H1 (cell line): ENCODE measurements at regions not wholly inside any gene's neighbourhood (a gene's known extent, or its start where the extent isn't known, plus 50 kb on each side); places are given as distances from the start of the nearest gene placed in this dataset.

Experiments
- EP300 ChIP-seq, 2 experiments: IDR thresholded peaks; 1 replicate in 1 of 2; 2 replicates in 1 of 2; pipeline ENCODE4 v1.6.1; 2011 to 2012; ENCODE audit warnings: low read depth in 2 of 2, low read length in 2 of 2, mild to moderate bottlenecking in 2 of 2, borderline replicate concordance in 1 of 2, inconsistent platforms in 1 of 2, moderate library complexity in 1 of 2
- KDM1A ChIP-seq: fragments of 200-600, 300-600 bp; sonication (generic); IDR thresholded peaks from 2 replicates; pipeline ENCODE4 v1.7.1; 2016; ENCODE audit warnings: mild to moderate bottlenecking, low read length, borderline replicate concordance
- POLR2A ChIP-seq, 2 experiments: IDR thresholded peaks; 1 replicate in 1 of 2; 2 replicates in 1 of 2; pipeline ENCODE4 v1.6.1; 2011; ENCODE audit warnings: low read depth in 2 of 2, low read length in 2 of 2, mild to moderate bottlenecking in 2 of 2; ENCODE audit errors: control extremely low read depth in 1 of 2
- POLR2AphosphoS5 ChIP-seq: IDR thresholded peaks from 2 replicates; pipeline ENCODE4 v1.6.1; 2011; ENCODE audit warnings: low read depth, low read length
- RBBP5 ChIP-seq: IDR thresholded peaks from 2 replicates; pipeline ENCODE4 v1.7.1; 2012; ENCODE audit warnings: low read depth, mild to moderate bottlenecking, inconsistent platforms, low read length, moderate library complexity, borderline replicate concordance
- TF ChIP-seq, protein P1 (sequence below), 3 experiments: IDR thresholded peaks; 1 replicate in 2 of 3; 2 replicates in 1 of 3; pipeline versions ENCODE4 v1.5.1 to v1.6.1; 2011; ENCODE audit warnings: low read length in 3 of 3, mild to moderate bottlenecking in 3 of 3, inconsistent platforms in 2 of 3, low read depth in 1 of 3, moderate library complexity in 1 of 3; ENCODE audit not compliant: insufficient read depth in 1 of 3; ENCODE audit errors: control extremely low read depth in 1 of 3

DNA sequence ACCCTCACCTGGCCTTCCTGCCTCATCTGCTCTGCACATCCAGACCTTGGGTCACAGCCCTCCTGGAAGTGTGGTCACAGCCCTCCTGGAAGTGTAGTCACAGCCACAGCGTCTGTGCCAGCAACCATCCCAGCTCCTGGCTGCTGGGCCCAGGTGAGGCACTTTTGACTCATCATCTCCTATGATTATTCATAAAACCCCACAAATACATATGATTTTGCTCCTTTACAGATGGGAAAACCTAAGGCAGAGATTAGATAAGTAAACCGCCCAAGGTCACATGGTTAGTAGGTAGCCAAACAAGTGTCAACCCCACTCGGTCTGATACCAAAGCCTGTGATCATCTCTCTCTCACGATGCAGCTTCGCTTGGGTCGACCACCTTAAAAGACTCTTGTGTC lies 94.3 kb downstream of the PRLHR start:
- no peak for TF ChIP-seq KDM1A
- no peak for TF ChIP-seq POLR2AphosphoS5
- TF ChIP-seq RBBP5 = no peak
- no peak for TF ChIP-seq EP300 (IDR thresholded peaks at IDR 0.05; ENCODE audit: borderline replicate concordance in 1 of 2, low read depth in 2 of 2, low read length in 2 of 2)
- TF ChIP-seq, protein P1, sequence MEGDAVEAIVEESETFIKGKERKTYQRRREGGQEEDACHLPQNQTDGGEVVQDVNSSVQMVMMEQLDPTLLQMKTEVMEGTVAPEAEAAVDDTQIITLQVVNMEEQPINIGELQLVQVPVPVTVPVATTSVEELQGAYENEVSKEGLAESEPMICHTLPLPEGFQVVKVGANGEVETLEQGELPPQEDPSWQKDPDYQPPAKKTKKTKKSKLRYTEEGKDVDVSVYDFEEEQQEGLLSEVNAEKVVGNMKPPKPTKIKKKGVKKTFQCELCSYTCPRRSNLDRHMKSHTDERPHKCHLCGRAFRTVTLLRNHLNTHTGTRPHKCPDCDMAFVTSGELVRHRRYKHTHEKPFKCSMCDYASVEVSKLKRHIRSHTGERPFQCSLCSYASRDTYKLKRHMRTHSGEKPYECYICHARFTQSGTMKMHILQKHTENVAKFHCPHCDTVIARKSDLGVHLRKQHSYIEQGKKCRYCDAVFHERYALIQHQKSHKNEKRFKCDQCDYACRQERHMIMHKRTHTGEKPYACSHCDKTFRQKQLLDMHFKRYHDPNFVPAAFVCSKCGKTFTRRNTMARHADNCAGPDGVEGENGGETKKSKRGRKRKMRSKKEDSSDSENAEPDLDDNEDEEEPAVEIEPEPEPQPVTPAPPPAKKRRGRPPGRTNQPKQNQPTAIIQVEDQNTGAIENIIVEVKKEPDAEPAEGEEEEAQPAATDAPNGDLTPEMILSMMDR (IDR thresholded peaks at IDR 0.05; ENCODE audit: control extremely low read depth in 1 of 3, insufficient read depth in 1 of 3, low read depth in 1 of 3, low read length in 3 of 3) = no peak
- no peak for TF ChIP-seq POLR2A (IDR thresholded peaks at IDR 0.05; ENCODE audit: control extremely low read depth in 1 of 2, low read depth in 2 of 2, low read length in 2 of 2)
